HFFc6 (cell line): ENCODE measurements at regions not wholly inside any gene's neighbourhood (a gene's known extent, or its start where the extent isn't known, plus 50 kb on each side); places are given as distances from the start of the nearest gene placed in this dataset.

Experiments used
- DNase-seq: peaks from one replicate; pipeline ENCODE4 v3.0.0-alpha.2; 2018
- H3K27ac Mint-ChIP-seq: 2 replicates; pipeline ENCODE4 v1.8.0; 2020; ENCODE audit warnings: mild to moderate bottlenecking, mixed read lengths
- H3K27me3 Mint-ChIP-seq: 2 replicates; pipeline ENCODE4 v1.8.0; 2021; ENCODE audit warnings: mild to moderate bottlenecking, moderate library complexity, mixed read lengths; ENCODE audit not compliant: insufficient read depth
- H3K36me3 Mint-ChIP-seq: 2 replicates; pipeline ENCODE4 v1.8.0; 2021; ENCODE audit warnings: low read depth, mixed read lengths
- H3K4me1 Mint-ChIP-seq: 2 replicates; pipeline ENCODE4 v1.8.0; 2020; ENCODE audit warnings: low read depth, mixed read lengths
- H3K4me3 Mint-ChIP-seq: 2 replicates; pipeline ENCODE4 v1.8.0; 2020; ENCODE audit warnings: mild to moderate bottlenecking, moderate library complexity, mixed read lengths
- H3K9me3 Mint-ChIP-seq: 2 replicates; pipeline ENCODE4 v1.8.0; 2020; ENCODE audit warnings: mild to moderate bottlenecking, mixed read lengths
- TF ChIP-seq, protein P1 (sequence below): fragments of 200-600 bp; sonication (generic); IDR thresholded peaks from 2 replicates; pipeline ENCODE4 v1.5.0; 2021; ENCODE audit warnings: antibody characterized with exemption, mild to moderate bottlenecking

DNA sequence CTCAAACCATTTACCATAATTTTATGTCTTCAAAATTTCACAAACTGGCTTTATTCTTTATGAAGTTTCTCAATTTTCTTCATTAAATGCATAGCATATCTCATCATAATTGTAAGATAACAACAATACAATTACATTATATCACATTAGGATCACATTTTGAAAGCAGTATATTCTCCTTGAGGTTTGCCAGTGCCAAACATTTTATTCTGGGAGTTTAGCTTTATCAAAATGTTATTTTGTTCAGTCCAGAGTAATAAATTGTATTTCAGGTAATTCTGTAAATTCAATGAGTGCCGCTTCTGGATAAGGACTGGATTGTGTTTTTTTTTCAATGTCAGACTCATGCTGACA, 234.6 kb upstream of the MIR17HG start:
- no peaks in the 10 kb centered on the region for H3K4me1 Mint-ChIP-seq
- H3K27ac Mint-ChIP-seq, result no peak overlapping the region
- TF ChIP-seq, protein P1, sequence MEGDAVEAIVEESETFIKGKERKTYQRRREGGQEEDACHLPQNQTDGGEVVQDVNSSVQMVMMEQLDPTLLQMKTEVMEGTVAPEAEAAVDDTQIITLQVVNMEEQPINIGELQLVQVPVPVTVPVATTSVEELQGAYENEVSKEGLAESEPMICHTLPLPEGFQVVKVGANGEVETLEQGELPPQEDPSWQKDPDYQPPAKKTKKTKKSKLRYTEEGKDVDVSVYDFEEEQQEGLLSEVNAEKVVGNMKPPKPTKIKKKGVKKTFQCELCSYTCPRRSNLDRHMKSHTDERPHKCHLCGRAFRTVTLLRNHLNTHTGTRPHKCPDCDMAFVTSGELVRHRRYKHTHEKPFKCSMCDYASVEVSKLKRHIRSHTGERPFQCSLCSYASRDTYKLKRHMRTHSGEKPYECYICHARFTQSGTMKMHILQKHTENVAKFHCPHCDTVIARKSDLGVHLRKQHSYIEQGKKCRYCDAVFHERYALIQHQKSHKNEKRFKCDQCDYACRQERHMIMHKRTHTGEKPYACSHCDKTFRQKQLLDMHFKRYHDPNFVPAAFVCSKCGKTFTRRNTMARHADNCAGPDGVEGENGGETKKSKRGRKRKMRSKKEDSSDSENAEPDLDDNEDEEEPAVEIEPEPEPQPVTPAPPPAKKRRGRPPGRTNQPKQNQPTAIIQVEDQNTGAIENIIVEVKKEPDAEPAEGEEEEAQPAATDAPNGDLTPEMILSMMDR, result no peak
- no peak overlapping the region for H3K4me3 Mint-ChIP-seq
- peaks cover 27% of the 10 kb centered on the region for H3K9me3 Mint-ChIP-seq
- H3K27me3 Mint-ChIP-seq, result no peaks in the 10 kb centered on the region
- no peak for DNase-seq
- H3K36me3 Mint-ChIP-seq, result no peaks in the 10 kb centered on the region

GRCh38 chr13:91115776-91116175, 231.7 kb upstream of the MIR17HG start:
- Mint-ChIP-seq H3K4me1 (no peaks in the 10 kb centered on the region), H3K4me3 (no peak overlapping the region), H3K9me3 (peaks cover 31% of the 10 kb centered on the region), H3K27ac (no peak overlapping the region), H3K27me3 (no peaks in the 10 kb centered on the region), H3K36me3 (no peaks in the 10 kb centered on the region)
- TF ChIP-seq, protein P1, result no peak
- no peak for DNase-seq

DNA sequence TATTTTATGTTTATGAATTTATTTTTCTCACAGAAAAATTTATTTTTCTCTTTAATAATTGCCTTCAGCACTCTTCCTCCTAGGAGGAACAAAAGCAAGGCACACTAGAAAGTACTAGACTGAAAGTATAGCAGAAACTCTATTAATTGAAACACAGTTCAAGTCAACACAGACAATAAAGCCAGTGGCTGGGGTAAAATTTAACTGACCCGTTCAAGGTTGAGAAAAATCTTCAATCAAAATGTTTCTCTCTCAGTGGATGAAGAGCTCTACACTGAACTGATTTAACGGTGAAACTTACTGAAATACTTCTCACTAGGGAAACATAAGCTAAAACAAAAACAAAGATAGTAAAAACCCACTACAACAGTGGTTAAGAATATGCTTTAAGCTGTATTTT, 230.1 kb upstream of the MIR17HG start:
- no peaks in the 10 kb centered on the region for H3K4me1 Mint-ChIP-seq

DNA sequence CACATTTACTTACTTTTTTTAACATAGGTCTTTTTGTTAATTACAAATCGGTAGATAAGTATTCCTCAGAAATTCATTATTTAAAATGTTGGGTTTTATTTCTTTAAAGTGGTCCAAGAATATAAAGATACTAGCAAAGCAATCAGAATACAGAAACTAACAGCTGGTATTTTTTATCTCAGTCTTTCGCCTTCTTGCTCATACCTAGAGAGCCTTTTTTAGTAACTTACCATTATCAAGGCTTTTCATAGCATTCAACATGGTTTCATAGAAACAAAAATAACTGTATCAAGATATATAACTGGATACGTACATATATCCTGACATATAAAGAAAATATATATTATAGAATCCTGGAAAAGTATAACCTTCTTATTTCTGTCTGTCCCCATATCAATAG, 227.8 kb upstream of the MIR17HG start:
- H3K27ac Mint-ChIP-seq, result no peak overlapping the region
- TF ChIP-seq, protein P1, result no peak
- no peaks in the 10 kb centered on the region for H3K4me1 Mint-ChIP-seq
- H3K9me3 Mint-ChIP-seq, result peaks cover 33% of the 10 kb centered on the region
- no peak for DNase-seq
- H3K36me3 Mint-ChIP-seq, result no peaks in the 10 kb centered on the region
- no peak overlapping the region for H3K4me3 Mint-ChIP-seq
- H3K27me3 Mint-ChIP-seq, result no peaks in the 10 kb centered on the region

More for the DNA sequence above, 230.1 kb upstream of the MIR17HG start:
- Mint-ChIP-seq H3K36me3 (no peaks in the 10 kb centered on the region), H3K27ac (no peak overlapping the region), H3K4me3 (no peak overlapping the region), H3K9me3 (peaks cover 25% of the 10 kb centered on the region), H3K27me3 (no peaks in the 10 kb centered on the region)
- TF ChIP-seq, protein P1, result no peak
- DNase-seq, result no peak

GRCh38 chr13:91122766-91123165, 224.7 kb upstream of the MIR17HG start:
- H3K9me3 Mint-ChIP-seq, result peaks cover 13% of the 10 kb centered on the region; the same call in 1 of the 2 replicates
- no peak overlapping the region for H3K4me3 Mint-ChIP-seq
- no peak overlapping the region for H3K27ac Mint-ChIP-seq
- no peak for DNase-seq
- H3K27me3 Mint-ChIP-seq, result no peaks in the 10 kb centered on the region
- no peaks in the 10 kb centered on the region for H3K4me1 Mint-ChIP-seq
- TF ChIP-seq, protein P1, result no peak
- H3K36me3 Mint-ChIP-seq, result no peaks in the 10 kb centered on the region

DNA sequence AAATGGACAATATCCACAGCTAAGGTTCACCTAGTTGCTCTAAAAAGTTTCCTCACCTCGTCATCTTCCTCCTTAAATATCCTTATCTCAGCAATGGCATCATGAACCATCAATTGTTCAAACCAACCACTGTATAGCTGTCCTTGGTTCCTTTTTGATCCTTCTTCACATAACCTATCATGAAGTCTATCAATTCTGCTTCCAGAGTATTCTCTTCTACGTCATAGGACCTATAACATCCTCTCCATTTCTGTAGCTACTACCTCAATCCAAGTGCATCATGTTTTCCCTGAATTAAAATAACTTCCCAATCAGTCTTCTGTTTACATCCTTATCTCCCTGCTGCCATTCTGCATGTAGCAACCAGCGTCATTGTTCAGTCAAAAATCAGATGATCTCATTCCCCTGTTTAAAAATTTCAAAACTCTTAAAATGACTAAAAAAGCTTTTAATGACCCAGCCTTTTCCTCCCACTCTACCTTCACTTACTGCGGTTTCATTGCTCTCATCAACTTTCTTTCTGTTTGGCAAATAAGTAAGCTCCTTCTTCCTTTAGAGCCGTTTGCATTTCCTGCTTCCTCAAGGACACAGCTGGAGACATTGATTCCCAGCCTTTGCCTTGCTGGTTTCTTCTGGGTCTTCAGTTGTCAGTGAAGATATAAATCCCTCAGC, 223.9 kb upstream of the MIR17HG start:
- TF ChIP-seq, protein P1, result no peak
- no peaks in the 10 kb centered on the region for H3K27me3 Mint-ChIP-seq
- no peaks in the 10 kb centered on the region for H3K36me3 Mint-ChIP-seq
- no peak overlapping the region for H3K4me3 Mint-ChIP-seq
- peaks cover 13% of the 10 kb centered on the region; the same call in 1 of the 2 replicates for H3K9me3 Mint-ChIP-seq
- H3K4me1 Mint-ChIP-seq, result no peaks in the 10 kb centered on the region
- H3K27ac Mint-ChIP-seq, result no peak overlapping the region
- no peak for DNase-seq
